H9 (cell line): ENCODE measurements at regions not wholly inside any gene's neighbourhood (a gene's known extent, or its start where the extent isn't known, plus 50 kb on each side); places are given as distances from the start of the nearest gene placed in this dataset.

ENCODE experiments used
- DNase-seq: peaks from one replicate; pipeline ENCODE4 v3.0.0-alpha.2; 2017
- H2AFZ ChIP-seq: one replicate; pipeline ENCODE4 v1.6.1; 2013; ENCODE audit warnings: mild to moderate bottlenecking, low read length, control low read depth, moderate library complexity
- H2AK5ac ChIP-seq: 2 replicates; pipeline ENCODE4 v1.6.1; 2013; ENCODE audit warnings: low read length, control low read depth, mixed read lengths; ENCODE audit not compliant: insufficient read length
- H2BK120ac ChIP-seq: one replicate; pipeline ENCODE4 v1.6.1; 2013; ENCODE audit warnings: low read depth, mild to moderate bottlenecking, low read length, control low read depth, inconsistent platforms; ENCODE audit not compliant: poor library complexity, severe bottlenecking
- H2BK12ac ChIP-seq: 2 replicates; pipeline ENCODE4 v1.6.1; 2013; ENCODE audit warnings: low read length, control low read depth, mixed read lengths, low read depth; ENCODE audit not compliant: insufficient read length
- H2BK15ac ChIP-seq: 2 replicates; pipeline ENCODE4 v1.6.1; 2013; ENCODE audit warnings: low read depth, low read length, control low read depth
- H2BK20ac ChIP-seq: one replicate; pipeline ENCODE4 v1.6.1; 2013; ENCODE audit warnings: low read depth, mild to moderate bottlenecking, low read length, control low read depth, inconsistent platforms; ENCODE audit not compliant: poor library complexity, severe bottlenecking
- H2BK5ac ChIP-seq: 2 replicates; pipeline ENCODE4 v1.6.1; 2013; ENCODE audit warnings: low read length, control low read depth, mixed read lengths; ENCODE audit not compliant: insufficient read length
- H3K14ac ChIP-seq: 2 replicates; pipeline ENCODE4 v1.6.1; 2013; ENCODE audit warnings: low read length, control low read depth; ENCODE audit not compliant: insufficient read depth
- H3K18ac ChIP-seq: 2 replicates; pipeline ENCODE4 v1.6.1; 2013; ENCODE audit warnings: low read depth, mild to moderate bottlenecking, mixed read lengths, low read length, control low read depth; ENCODE audit not compliant: insufficient read length
- H3K23ac ChIP-seq: 2 replicates; pipeline ENCODE4 v1.6.1; 2013; ENCODE audit warnings: low read length, control low read depth, mixed read lengths, low read depth; ENCODE audit not compliant: insufficient read length
- H3K23me2 ChIP-seq: 2 replicates; pipeline ENCODE4 v1.6.1; 2013; ENCODE audit warnings: low read depth, mild to moderate bottlenecking, mixed read lengths, low read length, control low read depth; ENCODE audit not compliant: insufficient read length, poor library complexity, severe bottlenecking
- H3K27ac ChIP-seq: 2 replicates; pipeline ENCODE4 v1.5.1; 2013; ENCODE audit warnings: low read length, control low read depth, mixed read lengths, low read depth; ENCODE audit not compliant: insufficient read length
- H3K27me3 ChIP-seq: 2 replicates; pipeline ENCODE4 v1.6.1; 2013; ENCODE audit warnings: low read length, control low read depth, inconsistent platforms; ENCODE audit not compliant: insufficient read depth
- H3K4ac ChIP-seq: 2 replicates; pipeline ENCODE4 v1.6.1; 2013; ENCODE audit warnings: low read depth, mild to moderate bottlenecking, control low read depth, inconsistent platforms, low read length, moderate library complexity
- H3K4me1 ChIP-seq: 2 replicates; pipeline ENCODE4 v1.6.1; 2013; ENCODE audit warnings: low read length, control low read depth, inconsistent platforms; ENCODE audit not compliant: insufficient read depth
- H3K4me2 ChIP-seq: 2 replicates; pipeline ENCODE4 v1.6.1; 2013; ENCODE audit warnings: low read length, control low read depth, mixed read lengths; ENCODE audit not compliant: insufficient read length, insufficient read depth
- H3K56ac ChIP-seq: 2 replicates; pipeline ENCODE4 v1.6.1; 2013; ENCODE audit warnings: low read depth, mild to moderate bottlenecking, mixed read lengths, low read length, control low read depth; ENCODE audit not compliant: insufficient read length
- H3K79me1 ChIP-seq: 2 replicates; pipeline ENCODE4 v1.6.1; 2013; ENCODE audit warnings: low read depth, mild to moderate bottlenecking, moderate library complexity, low read length, control low read depth, inconsistent platforms; ENCODE audit not compliant: insufficient read depth, poor library complexity, severe bottlenecking
- H3K79me2 ChIP-seq: 2 replicates; pipeline ENCODE4 v1.6.1; 2013; ENCODE audit warnings: low read length, control low read depth, inconsistent platforms; ENCODE audit not compliant: insufficient read depth
- H3K9ac ChIP-seq: 2 replicates; pipeline ENCODE4 v1.6.1; 2013; ENCODE audit warnings: low read length, control low read depth, mixed read lengths; ENCODE audit not compliant: insufficient read length; ENCODE audit errors: extremely low read depth
- H3K9me3 ChIP-seq: one replicate; pipeline ENCODE4 v1.6.1; 2013; ENCODE audit warnings: low read depth, low read length, inconsistent platforms; ENCODE audit not compliant: control insufficient read depth
- H3T11ph ChIP-seq: one replicate; pipeline ENCODE4 v1.6.1; 2013; ENCODE audit warnings: mild to moderate bottlenecking, low read length, control low read depth, inconsistent platforms
- H4K20me1 ChIP-seq: one replicate; pipeline ENCODE4 v1.6.1; 2013; ENCODE audit not compliant: control insufficient read depth, insufficient read length, insufficient read depth
- H4K5ac ChIP-seq: 2 replicates; pipeline ENCODE4 v1.6.1; 2013; ENCODE audit warnings: low read depth, mild to moderate bottlenecking, mixed read lengths, low read length, control low read depth; ENCODE audit not compliant: insufficient read length
- H4K8ac ChIP-seq: replicated peaks from 2 replicates; pipeline ENCODE4 v1.6.1; 2013; ENCODE audit warnings: low read length, control low read depth, mixed read lengths, low read depth; ENCODE audit not compliant: insufficient read length
- H4K91ac ChIP-seq: 2 replicates; pipeline ENCODE4 v1.6.1; 2013; ENCODE audit warnings: low read depth, mild to moderate bottlenecking, moderate library complexity, mixed read lengths, low read length, control low read depth; ENCODE audit not compliant: insufficient read length
- H3K27ac Mint-ChIP-seq, 3 experiments: 2 replicates in 2 of 3; 3 replicates in 1 of 3; pipeline ENCODE4 v1.8.0; 2020 to 2021; ENCODE audit warnings: mixed read lengths in 3 of 3, mild to moderate bottlenecking in 1 of 3, moderate library complexity in 1 of 3
- H3K27me3 Mint-ChIP-seq: 2 replicates; pipeline ENCODE4 v1.8.0; 2021; ENCODE audit warnings: low read depth, mild to moderate bottlenecking, moderate library complexity, mixed read lengths
- H3K36me3 Mint-ChIP-seq, 3 experiments: 2 replicates in 2 of 3; 3 replicates in 1 of 3; pipeline ENCODE4 v1.8.0; 2020 to 2021; ENCODE audit warnings: low read depth in 3 of 3, mixed read lengths in 3 of 3; ENCODE audit not compliant: insufficient read depth in 1 of 3
- H3K4me1 Mint-ChIP-seq, 2 experiments: 2 replicates each; pipeline ENCODE4 v1.8.0; 2020; ENCODE audit warnings: mixed read lengths in 2 of 2
- H3K4me3 Mint-ChIP-seq, 2 experiments: 2 replicates in 1 of 2; 3 replicates in 1 of 2; pipeline ENCODE4 v1.8.0; 2020 to 2021; ENCODE audit warnings: mild to moderate bottlenecking in 2 of 2, mixed read lengths in 2 of 2, moderate library complexity in 1 of 2
- H3K9me3 Mint-ChIP-seq, 2 experiments: 2 replicates in 1 of 2; 3 replicates in 1 of 2; pipeline ENCODE4 v1.8.0; 2020; ENCODE audit warnings: mild to moderate bottlenecking in 2 of 2, mixed read lengths in 2 of 2, moderate library complexity in 1 of 2
- WGBS: extraction: QIAGEN DNeasy Blood & Tissue Kit; methylation state at CpG from one replicate; pipeline ENCODE4 v1.1.7; 2013; ENCODE audit warnings: missing lambda C conversion rate, low lambda C conversion rate, mixed read lengths; ENCODE audit not compliant: insufficient read length; ENCODE audit errors: extremely low coverage; 5-methylcytosine and 5-hydroxymethylcytosine counted together
- TF ChIP-seq, protein P1 (sequence below): fragments of 200-600 bp; sonication (generic); conservative IDR thresholded peaks from 3 replicates; pipeline ENCODE4 v1.8.0; 2021; ENCODE audit warnings: antibody characterized with exemption, mild to moderate bottlenecking

DNA sequence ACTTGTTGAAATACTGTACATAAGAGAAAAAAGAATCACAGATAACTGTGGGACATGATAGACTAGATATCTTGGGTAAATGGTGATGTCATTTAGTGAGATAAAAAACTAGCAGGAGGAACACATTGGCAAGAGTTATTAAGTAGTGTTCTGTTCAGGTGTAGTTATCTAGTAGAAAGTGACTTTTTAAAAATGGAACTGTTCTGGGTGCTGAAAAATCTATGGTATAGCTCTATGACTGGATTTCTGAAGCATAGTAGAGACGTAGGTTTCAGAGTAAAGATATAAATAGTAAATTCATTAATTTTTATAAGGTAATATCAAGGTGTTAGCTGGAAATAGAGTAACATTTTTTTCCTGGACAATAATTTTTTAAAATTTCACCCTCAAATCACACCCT is 225.1 kb upstream of the UGT8 start:
- Mint-ChIP-seq H3K4me1 (no peaks in the 10 kb centered on the region), H3K36me3 (no peaks in the 10 kb centered on the region), H3K27ac (no peak overlapping the region; a peak in 1 of 7 replicates), H3K27me3 (no peaks in the 10 kb centered on the region; the same call in 1 of the 2 replicates), H3K4me3 (no peak overlapping the region), H3K9me3 (no peaks in the 10 kb centered on the region)
- no peaks in the 10 kb centered on the region for H3K4me1 ChIP-seq
- H3K4ac ChIP-seq, result no peak overlapping the region
- no peak overlapping the region for H2BK120ac ChIP-seq
- no peak overlapping the region for H4K8ac ChIP-seq
- H4K20me1 ChIP-seq, result no peaks in the 10 kb centered on the region
- H3K27ac ChIP-seq, result no peak overlapping the region
- no peaks in the 10 kb centered on the region for H3K9me3 ChIP-seq
- no peak overlapping the region for H3K4me2 ChIP-seq
- no peak overlapping the region for H4K91ac ChIP-seq
- no peak for DNase-seq
- H3K79me1 ChIP-seq, result no peaks in the 10 kb centered on the region
- no peak overlapping the region for H2BK5ac ChIP-seq
- no peak overlapping the region for H4K5ac ChIP-seq
- no peak overlapping the region for H3K23ac ChIP-seq
- H3K9ac ChIP-seq, result no peak overlapping the region
- H3K18ac ChIP-seq, result no peak overlapping the region
- no peak overlapping the region for H2AK5ac ChIP-seq
- no peak overlapping the region for H2AFZ ChIP-seq
- no peak overlapping the region for H3K14ac ChIP-seq
- no peak overlapping the region for H3K56ac ChIP-seq
- H3K27me3 ChIP-seq, result no peaks in the 10 kb centered on the region
- no peaks in the 10 kb centered on the region for H3K79me2 ChIP-seq
- H2BK12ac ChIP-seq, result no peak overlapping the region
- no CpG with 5 or more reads among the region's 1 CpG for WGBS
- H3K23me2 ChIP-seq, result no peaks in the 10 kb centered on the region
- no peak overlapping the region for H2BK20ac ChIP-seq
- H2BK15ac ChIP-seq, result no peak overlapping the region
- TF ChIP-seq, protein P1, sequence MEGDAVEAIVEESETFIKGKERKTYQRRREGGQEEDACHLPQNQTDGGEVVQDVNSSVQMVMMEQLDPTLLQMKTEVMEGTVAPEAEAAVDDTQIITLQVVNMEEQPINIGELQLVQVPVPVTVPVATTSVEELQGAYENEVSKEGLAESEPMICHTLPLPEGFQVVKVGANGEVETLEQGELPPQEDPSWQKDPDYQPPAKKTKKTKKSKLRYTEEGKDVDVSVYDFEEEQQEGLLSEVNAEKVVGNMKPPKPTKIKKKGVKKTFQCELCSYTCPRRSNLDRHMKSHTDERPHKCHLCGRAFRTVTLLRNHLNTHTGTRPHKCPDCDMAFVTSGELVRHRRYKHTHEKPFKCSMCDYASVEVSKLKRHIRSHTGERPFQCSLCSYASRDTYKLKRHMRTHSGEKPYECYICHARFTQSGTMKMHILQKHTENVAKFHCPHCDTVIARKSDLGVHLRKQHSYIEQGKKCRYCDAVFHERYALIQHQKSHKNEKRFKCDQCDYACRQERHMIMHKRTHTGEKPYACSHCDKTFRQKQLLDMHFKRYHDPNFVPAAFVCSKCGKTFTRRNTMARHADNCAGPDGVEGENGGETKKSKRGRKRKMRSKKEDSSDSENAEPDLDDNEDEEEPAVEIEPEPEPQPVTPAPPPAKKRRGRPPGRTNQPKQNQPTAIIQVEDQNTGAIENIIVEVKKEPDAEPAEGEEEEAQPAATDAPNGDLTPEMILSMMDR, result no peak
- no peak overlapping the region for H3T11ph ChIP-seq
